CD4-positive, alpha-beta T cell treated with Interleukin-21 for 1 hour (primary cell): ENCODE measurements at regions not wholly inside any gene's neighbourhood (a gene's known extent, or its start where the extent isn't known, plus 50 kb on each side); places are given as distances from the start of the nearest gene placed in this dataset.
A peak's percentile ranks its signal among the peaks of the same experiment; 100 is the strongest.
"Not testable (repeated sequence)": the region's sequence is repeated elsewhere in the genome, so short reads cannot be mapped to it uniquely, and the experiment has no call there.

Source experiments
- DNase-seq: peaks from one replicate; pipeline ENCODE4 v3.0.0-alpha.2; 2020

DNA sequence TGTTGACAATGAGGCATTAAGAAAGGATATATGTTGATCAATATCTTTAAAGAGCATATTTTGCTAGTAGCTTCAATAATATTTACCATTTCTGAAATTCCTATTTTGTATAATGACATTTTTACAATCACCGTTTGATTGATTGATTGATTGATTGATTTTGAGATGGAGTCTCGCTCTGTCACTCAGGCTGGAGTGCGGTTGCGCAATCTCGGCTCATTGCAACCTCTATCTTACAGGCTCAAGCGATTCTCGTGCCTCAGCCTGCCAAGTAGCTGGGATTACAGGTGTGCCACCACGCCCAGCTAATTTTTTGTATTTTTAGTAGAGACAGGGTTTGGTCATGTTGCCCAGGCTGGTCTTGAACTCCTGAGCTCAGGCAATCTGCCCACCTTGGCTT is 150.9 kb upstream of the TEX13D start:
- DNase-seq: not testable (repeated sequence)

DNA sequence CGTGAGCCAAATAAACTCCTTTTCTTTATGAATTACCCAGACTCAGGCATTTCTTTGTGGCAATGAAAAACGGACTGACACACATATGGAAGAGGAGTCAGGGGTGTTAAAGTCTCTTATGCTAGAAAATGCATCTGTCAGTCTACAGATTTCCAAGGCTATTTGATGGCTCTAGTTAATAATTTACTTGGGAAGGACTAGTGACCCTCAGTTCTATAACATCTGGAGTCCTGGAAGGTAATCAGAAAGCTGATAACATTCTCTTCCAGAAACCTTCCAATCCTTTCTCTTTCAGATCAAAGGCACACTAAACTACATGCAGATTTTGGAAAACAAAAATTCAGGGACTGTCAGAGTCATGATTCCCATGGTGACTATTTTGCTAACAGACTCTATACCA is 142.0 kb upstream of the TEX13D start:
- DNase-seq: no peak

DNA sequence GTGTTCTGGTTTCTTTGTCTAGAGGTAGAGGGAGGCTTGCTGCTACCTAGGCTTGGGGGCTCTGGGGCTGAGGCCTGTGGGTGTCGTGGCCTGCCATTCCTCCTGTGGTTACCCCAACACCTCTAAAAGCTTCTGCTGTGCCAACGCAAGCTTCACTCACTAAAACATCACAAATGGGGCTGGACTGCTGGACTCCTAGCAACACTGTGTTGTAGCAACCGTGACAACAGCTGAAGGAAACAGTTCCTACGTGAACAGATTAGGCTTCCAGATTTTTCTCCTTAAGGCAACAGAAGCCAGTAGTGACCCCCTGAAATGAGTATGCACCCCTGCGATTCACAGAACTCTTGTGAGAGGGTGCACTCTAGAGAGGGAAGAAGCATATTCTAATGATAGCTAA is 138.3 kb upstream of the TEX13D start:
- no peak for DNase-seq

DNA sequence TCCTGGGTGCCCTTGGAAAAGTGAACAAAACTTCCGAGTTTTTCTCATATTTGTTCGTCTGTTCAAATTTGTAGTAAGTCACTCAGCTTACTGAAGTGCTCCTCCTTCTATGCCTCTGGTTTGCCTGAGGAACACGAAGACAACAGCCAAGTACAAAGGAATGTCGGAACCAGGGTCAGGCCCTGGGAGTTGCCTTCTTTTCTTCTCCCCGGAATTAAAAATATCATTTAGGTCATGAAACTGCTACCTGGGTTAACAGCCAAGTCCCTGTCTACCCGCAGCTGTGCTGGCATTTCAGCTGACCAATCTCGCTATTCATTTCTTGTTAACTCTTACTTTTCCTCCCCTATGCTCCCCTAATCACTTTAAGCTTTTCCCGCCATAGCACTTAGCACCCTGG is 137.6 kb upstream of the TEX13D start:
- no peak for DNase-seq

DNA sequence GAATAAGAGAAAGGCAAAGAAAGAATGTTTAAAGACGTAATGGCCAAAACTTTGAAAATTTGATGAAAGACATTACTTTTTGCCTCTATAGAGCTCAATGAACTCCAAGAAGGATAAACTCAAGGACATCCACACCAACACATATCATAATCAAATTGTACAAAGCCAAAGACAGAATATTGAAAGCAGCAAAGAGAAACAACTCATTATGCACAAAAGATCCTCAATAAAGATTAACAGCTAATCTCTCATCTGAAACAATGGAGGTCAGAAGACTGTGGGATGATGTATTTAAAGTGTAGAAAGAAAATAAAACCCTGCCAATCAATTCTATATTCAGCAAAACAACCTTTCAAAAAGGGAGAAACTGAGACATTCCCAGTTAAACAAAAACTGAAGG is 129.1 kb upstream of the TEX13D start:
- no peak for DNase-seq

DNA sequence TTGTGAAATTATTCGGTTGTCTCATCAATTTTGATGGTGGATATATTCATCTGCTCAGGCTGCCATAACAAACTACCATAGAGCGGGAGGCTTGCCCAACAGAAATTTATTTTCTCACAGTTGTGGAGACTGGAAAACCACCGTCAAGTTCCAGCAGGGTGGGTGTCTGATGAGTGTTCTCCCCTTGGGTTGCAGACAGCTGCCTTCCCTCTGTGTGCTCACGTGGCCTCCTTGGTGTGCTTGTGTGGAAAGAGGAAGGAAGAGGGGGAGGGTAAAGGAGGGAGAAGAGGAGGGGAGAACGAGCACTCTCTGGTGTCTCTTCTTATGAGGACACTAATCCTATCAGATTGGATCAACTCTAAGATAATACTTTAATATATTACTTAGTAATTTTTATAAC is 123.8 kb upstream of the TEX13D start:
- DNase-seq: no peak

DNA sequence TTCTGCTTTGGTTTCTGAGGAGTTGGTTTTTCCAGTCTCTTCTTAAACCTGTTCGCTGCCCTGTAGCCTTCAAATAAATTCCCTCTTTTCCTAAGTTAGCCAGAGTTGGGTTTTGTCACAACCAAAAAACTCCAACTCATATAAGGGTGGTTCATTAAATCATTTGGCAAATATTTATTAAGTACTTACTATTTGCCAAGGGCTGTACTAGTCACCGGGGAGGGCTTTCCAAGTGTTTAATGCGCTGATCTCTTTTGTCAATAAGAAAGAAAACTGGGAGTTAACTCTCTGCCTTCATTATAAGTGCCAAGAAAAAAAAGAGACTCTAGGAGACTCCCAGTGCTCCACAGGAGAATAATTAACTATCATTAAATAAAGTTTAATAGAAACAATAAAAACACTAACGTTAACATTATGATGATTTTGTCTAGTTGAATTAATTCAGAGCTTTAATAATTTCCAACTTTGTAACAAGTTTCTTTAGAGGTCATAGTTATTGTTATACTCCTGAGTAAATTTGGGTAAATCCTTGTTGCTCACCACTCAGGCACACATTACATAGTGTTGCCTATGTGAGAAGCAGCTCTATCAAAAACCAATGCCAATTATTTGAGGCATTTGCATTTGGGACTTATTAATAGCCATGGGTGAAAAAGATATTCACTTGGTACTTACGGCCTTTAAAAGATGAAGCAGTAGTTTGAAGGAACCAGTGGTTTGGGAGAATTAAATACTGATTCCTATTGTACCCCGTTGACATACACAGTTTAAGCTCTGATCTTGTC is 122.5 kb upstream of the TEX13D start:
- no peak for DNase-seq

DNA sequence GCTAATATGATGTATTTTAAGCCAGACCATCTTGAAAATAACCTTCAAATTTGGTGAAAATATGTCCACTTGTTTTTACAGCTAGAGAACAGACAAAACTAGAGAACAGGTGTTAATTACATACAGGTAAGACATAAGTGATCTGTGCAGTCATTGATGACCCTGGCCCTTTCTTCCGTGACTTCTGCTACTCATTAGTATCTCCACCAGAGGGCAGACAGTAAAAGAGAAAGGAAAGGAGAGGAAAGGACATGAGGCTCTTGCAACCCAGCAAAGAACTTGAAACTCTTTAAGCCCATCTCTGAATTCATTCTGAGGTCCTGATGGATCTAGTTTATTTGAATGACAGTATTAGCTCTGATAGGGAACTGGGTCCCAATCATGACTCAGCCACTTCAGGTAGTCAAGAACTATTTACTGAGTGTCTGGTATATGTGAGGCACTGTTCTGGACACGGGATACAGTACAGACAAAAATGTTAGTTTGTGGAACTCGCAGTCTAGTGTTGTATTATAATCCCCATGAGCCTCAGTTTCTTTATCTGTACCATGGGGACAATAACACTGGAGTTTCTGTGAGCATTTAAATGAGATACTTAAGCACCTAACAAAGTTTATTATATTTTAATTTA is 121.0 kb upstream of the TEX13D start:
- peak; percentile 68 for DNase-seq

DNA sequence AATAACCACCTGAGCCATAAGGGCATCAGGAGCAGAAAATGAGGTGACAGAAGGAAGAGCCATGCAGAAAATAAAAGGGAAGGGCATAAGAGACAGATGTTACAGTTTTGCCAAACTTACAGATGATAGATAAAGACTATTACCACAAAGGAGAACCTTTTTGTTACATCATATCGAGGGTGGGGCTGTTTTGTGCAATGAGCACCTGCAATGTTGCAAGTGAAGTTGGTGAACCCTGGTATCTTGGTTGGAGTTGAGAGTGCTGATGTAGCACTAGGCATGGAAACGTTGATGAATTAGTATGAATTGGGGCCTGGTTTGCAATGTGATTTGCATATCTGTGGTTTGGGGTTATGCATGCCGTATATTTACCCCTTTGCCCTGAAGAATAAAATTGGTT is 119.8 kb upstream of the TEX13D start:
- peak; percentile 40 for DNase-seq

DNA sequence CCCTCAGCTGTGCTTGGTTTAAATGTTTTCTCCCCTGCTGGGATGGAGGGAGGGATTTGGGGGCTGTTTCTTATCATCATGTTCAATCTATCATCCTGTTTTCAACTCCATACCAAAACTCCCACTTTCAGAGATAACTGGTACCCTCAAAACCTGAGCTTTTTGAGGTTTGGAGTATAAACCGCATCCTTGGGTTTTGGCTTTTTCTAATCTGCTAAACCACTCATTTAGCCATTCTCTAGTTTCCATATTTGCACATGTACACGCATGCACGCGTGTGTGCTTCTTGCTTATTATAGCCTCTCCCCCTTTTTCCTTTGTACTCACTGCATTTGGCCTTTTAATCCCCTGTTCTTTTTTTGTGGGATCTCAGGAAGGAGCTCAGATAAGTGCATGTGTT is 116.7 kb upstream of the TEX13D start:
- no peak for DNase-seq

DNA sequence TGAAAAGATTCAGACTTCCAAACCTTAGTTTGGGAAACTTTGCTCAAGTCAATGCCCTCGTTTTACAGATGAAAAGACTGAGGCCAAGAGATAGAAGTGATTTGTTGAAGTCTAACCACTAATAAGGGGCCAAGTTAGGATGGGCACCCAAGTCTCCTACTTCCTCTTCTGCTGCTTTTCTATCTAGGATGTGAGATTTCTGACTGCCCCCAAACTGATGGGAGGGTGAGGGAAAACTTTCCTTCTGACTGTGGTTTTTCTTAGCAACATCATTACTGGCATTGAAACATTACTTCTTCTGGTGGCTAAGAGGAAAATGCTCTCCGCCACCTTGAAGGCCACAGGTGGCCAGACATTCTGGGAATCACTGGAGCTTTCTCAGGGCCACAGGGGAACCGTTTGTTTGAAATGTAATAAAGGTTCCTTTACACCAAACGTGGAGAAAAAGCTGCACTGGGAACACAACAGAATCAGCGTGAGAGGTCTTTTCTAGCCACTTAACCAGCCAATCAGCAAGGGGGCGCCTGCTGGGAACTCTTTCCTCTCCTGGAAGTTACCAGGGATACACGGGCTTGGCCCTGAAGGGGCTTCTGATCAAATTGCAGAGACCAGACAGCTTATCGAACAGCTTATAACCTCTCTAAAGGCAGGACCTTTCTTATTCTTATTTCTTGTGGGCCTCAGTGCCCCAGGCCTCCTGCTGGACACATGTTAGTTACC is 115.9 kb upstream of the TEX13D start:
- no peak for DNase-seq

DNA sequence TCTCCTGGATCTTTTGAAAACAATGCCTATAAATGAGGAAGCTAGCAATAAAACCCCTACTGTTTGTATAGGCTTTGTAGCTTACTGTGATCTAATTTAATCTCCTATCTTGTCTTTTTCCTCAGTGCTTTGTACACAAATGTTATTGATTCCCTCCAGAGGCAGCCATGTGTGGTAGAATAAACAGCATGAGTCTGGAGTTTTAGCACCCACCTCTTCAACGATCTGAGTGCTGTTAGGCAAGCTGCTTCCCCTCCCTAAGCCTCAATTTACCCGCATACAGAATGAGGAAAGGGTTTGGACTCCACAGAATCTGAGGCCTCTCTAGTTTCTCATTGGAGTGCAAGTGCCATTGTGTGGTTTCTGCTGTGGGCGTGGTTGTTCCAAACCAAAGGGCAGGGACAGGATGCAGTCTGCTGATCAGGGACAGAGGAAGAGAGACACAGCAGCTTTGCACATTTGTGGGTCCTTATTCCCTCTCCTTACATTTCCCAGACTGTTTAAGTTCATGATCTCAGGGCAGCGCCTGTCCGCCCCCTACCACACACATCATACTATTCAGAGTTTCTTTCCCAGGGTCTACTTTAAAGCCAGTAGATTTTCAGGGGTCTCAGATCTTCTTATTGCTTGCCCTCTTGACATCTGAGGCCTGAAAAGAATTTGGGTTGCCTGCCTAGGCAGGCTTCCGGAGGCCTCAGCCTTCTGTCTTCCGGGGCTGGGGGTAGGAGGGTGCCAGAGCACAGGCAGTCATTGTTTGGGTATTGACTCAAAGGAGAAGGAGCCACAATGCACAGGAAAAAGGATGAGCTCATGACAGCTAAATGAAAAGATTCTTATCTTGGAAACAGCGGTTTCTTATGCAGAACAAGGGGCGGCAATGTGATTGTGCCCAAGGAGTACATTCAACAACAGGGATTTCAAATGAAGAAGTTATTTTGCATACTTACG is 114.9 kb upstream of the TEX13D start:
- peak; percentile 67 for DNase-seq

DNA sequence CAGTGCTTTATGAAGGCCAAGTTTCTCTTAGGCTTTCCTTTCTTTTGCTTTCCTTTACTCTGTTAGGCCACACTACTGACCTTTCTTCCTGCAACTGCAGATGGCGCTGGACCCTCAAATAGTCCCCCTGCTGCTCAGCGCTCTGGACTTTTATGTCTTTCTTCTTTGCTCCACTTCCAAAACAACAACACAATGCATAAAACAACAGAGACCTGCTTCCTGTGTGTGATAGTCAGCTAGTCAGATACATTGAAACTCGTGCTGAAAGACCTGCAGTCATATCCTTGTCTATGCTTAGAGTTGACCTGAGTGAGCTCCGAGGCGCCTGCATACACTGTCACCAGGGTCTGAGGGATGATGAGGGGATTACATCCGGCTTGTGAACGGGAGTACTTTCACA is 108.9 kb upstream of the TEX13D start:
- peak; percentile 34 for DNase-seq

DNA sequence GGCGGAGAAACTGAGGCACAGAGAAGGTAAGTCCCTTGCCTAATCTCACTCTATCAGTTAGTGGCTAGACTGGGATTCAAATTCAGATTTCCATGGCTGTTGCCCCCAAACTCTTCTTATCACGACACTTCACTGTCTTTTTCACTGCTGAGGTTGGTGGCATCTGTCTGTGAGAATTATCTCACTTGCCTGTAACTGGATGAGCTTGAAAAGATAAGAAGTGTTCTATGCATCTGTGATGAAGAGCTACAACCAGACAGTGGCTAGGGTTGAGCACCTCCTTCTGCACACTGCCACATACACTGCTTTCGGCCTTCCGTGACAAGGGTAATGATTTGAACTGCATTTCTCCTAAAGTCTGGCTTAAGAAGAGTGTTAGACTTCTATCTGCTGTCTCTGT is 107.9 kb upstream of the TEX13D start:
- no peak for DNase-seq

DNA sequence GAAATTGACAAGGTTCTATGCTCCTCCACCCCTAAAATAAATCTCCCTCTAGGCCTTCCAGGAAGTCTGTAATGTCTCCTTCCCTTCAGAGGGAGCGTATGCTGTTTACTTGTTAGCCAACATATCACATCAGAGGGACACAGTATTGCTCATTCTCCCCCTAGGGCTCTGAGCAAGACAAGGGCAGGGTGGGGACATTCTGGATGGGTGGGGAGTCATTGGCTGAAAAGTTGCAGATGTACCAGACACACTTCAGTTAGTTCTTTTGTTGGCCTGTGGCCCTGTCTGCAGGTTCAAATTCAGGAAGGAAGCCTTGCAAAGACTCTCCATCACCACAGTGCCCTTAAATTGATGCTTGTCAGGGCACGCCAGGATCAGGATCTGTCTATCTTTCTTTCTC is 106.3 kb upstream of the TEX13D start:
- DNase-seq: peak; percentile 34

DNA sequence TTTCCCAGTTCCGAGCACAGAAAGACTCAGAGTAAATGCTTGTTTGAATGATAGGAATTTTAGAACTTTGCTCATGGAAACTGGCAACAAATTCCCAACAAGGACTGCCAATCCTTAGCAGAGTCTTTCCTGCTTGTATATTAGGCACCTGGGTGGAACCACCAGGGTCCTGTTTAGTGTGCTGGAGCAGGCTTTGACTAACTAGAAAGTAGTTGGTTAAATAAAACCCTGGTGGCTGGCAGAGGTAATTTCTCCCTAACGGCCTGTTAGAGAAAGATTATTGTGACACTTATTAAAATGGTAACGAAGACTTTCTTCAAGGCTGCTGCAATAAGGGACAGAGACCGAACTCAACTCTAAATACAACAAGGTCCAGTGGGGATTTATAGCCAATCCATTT is 103.6 kb upstream of the TEX13D start:
- no peak for DNase-seq

DNA sequence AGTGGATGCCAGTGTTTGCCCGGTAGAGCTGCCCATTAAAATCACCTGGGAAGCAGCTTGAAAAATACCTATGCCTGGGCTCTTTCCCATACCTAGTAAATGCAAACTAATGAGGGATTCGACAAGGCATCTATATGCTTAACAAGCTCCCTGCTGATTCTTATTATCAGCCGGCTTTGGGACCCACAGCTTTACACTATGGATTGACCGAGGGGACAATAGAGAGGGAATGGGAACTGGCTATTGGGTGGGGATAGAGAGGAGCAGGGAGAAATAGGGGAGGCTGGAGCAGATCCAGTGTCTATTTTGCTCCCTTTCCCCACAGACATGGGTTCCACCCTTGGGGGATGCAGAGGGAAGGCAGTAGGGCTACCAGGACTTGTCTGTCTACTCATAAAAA is 103.1 kb upstream of the TEX13D start:
- DNase-seq: no peak

DNA sequence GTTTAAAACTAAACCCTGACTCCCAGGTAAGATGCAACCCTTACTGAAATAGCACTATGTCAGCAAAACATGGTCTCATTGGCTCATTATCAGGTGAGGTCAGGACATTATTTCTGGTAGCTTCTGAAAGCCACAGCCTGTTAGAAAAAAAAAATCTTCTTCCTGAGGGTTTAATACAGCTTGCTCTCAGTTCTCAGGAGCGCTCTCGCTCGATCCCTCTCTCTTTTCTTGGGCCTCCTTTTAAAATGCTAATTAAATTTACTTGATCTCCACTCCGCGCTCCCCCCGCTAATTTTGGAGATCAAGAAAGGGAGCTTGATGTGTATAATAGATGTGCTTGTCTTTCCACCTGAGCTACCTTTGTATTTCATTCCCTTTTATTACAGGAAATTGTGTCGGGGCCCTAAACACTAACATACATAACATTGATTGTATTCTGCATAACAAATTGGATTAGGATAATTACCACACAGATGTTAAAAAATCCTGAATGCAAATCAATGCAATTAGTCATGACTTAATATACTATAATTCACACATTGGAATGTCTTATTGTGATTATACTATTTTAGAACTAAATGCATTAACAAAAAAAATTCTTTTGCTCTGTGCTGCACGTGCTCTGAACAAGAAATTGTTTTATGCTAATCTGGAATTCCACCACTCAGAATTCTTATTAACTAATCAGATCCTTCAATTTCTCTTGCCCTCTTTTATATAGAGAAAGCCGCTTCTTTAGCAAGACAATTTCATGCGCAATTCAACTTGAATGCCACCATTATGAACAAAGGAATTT is 101.6 kb upstream of the TEX13D start:
- no peak for DNase-seq

DNA sequence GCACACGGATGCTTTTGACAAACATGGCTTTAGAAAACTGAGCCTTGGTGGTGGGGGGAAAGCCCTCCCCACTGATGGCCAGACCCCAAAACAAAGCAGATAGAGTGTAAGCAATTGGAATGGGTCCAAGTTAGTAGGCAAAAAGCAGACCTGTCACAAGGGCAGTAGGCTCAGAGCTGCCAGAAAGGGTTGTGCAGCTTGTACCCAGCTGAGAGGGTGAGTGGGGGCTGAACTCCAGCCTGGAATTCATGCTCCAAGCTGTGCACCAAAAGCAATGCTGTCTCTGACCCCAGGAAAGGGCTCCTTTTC is 101.1 kb upstream of the TEX13D start:
- DNase-seq: no peak

DNA sequence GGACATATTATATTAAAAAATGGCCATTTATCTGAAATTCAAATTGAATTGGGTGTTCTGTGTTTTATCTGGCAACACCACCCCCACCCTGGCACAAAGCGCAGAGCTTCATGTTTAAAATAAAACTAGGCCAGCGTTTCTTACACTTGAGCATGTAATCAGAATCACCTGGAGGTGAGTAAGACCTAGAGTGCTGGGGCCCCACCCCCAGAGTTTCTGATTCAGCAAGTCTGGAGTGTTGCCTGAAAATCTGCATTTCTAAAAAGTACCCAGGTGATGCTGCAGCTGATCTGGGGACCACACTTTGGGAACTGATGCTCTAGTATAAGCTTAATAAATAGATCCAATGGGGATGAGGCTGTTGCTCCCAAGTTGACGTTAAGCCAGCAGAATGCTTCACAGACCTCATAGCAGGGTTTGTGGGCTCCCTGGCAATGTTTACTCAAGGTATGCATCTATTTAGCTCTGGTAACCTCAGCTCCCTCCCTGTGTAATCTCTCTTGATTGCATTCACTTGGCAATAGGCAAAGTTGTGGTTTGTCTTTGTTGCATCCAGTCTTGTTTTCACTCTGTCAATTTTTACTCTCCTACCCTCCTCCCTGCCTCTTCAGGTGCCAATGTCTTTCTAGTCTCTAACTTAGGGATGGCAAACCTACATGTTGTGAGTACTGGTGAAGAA is 99.8 kb upstream of the TEX13D start:
- DNase-seq: no peak

DNA sequence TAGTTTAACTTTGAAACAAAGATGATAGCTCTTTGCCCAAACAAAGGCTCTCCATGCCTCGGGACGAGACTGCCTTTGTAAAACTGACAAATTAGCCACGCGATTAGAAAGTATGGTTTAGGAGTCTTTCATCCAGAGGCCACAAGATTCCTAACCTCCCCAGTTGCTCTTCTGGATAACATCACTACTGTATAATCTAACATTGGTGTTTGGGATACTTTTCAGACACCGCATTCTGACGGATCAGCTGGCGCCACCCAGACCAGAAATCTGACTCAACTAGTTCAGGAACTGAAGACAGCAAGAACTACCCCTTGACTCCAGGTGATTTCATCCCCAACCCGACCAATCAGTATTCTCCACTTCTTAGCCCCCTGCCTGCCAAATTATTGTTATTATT is 98.1 kb upstream of the TEX13D start:
- DNase-seq: no peak

DNA sequence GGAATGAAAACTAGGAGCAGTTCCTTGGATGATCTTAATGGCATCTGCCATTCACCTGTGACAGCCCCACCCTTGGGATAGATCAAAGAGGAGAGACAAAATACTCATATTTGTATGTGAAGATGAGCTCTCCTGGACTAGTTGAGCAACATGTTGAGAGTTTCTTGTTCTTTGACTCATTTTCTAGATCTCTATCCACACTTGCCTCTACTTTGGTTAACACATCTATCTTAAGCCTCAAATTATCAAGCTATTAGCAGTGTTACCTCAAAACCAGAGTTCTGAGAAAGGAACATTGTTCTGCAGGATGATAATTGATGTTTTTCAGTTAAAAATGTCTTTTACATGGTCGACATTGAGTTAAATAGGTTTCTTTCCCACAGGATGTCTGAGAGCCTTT is 94.2 kb upstream of the TEX13D start:
- no peak for DNase-seq
